ENCODE measurements at regions not wholly inside any gene's neighbourhood (a gene's known extent, or its start where the extent isn't known, plus 50 kb on each side); places are given as distances from the start of the nearest gene placed in this dataset.
A peak's percentile ranks its signal among the peaks of the same experiment; 100 is the strongest.

- no peak for DNase-seq (ENCODE audit: low read depth, low spot score)
- Histone ChIP-seq H3K4me3 (replicated peaks in 1 of 2; ENCODE audit: low read depth in 1 of 2, low read length in 2 of 2) (no peak overlapping the region), H2AFZ (ENCODE audit: low read depth, low read length, poor library complexity, severe bottlenecking) (no peak overlapping the region), H3K9ac (ENCODE audit: low read length) (no peak overlapping the region), H3K9me3 (ENCODE audit: control insufficient read depth in 1 of 2, insufficient read depth in 1 of 2, low read depth in 1 of 2, low read length in 2 of 2) (no peaks in the 10 kb centered on the region), H3K4me2 (ENCODE audit: low read length) (no peak overlapping the region), H3K36me3 (ENCODE audit: control insufficient read depth in 1 of 2, insufficient read depth in 2 of 2, low read length in 2 of 2) (no peaks in the 10 kb centered on the region), H3K4me1 (ENCODE audit: control insufficient read depth in 1 of 2, insufficient read depth in 2 of 2, low read length in 2 of 2) (peaks cover 0 to under 1% of the 10 kb centered on the region in 2 experiments; a peak in 1 of 4 replicates), H3K9me2 (ENCODE audit: insufficient read depth) (no peaks in the 10 kb centered on the region), H4K20me1 (ENCODE audit: insufficient read depth) (no peaks in the 10 kb centered on the region), H3K79me2 (ENCODE audit: insufficient read depth, low read length) (no peaks in the 10 kb centered on the region), H3K27me3 (ENCODE audit: insufficient read depth, low read length) (peaks cover 24% of the 10 kb centered on the region), H3K27ac (ENCODE audit: low read depth, low read length) (no peak overlapping the region)
- ChIA-PET POLR2A (no interaction called here), RAD21 (ENCODE audit: low non-redundant PET in 1 of 2, low total read pairs in 2 of 2, uncharacterized antibody in 2 of 2, unreplicated experiment in 2 of 2) (interaction anchor here in 1 of 2 experiments (1.9 kb wide), 1 partner anchor 228 kb away, joined by 4 read pairs; no protein-coding TSS in a partner anchor), CTCF (interaction anchor here (0.8 to 2.7 kb wide), 8 partner anchors 10 to 468 kb away, joined by 3 to 15 read pairs (median 4); no protein-coding TSS in a partner anchor)
- BruUV-seq (replicated peaks): no TSS peak
- ATAC-seq: peak; percentile 58
- intact Hi-C loops (cut with micrococcal nuclease): no loop called here
- TF ChIP-seq EZH2phosphoT487 (IDR thresholded peaks at IDR 0.05; ENCODE audit: borderline replicate concordance) (no peak), ELF1 (IDR thresholded peaks at IDR 0.05; ENCODE audit: borderline replicate concordance, low read depth) (no peak), CEBPB (IDR thresholded peaks at IDR 0.05; ENCODE audit: low read depth) (no peak), EGR1 (IDR thresholded peaks at IDR 0.05; ENCODE audit: low read depth) (no peak), CTCF (IDR thresholded peaks at IDR 0.05 in 2 of 3, conservative IDR thresholded peaks at IDR 0.05 in 1 of 3; ENCODE audit: borderline replicate concordance in 1 of 3, insufficient read depth in 1 of 3, low read depth in 2 of 3, low read length in 2 of 3) (peak; percentile 22 to 65 (median 64); a peak in 5 of 6 replicates), YY1 (IDR thresholded peaks at IDR 0.05; ENCODE audit: extremely low read depth, insufficient replicate concordance, low read depth, low read length) (no peak), ZNF274 (IDR thresholded peaks at IDR 0.05; ENCODE audit: low read depth, low read length) (no peak), ATF3 (IDR thresholded peaks at IDR 0.05) (no peak), MAX (IDR thresholded peaks at IDR 0.05) (no peak), ZBTB33 (IDR thresholded peaks at IDR 0.05; ENCODE audit: extremely low read depth, insufficient replicate concordance, low read length) (no peak), FOSL1 (IDR thresholded peaks at IDR 0.05; ENCODE audit: low read depth) (no peak), RAD21 (IDR thresholded peaks at IDR 0.05; ENCODE audit: low read depth) (peak; percentile 28), POLR2AphosphoS5 (IDR thresholded peaks at IDR 0.05; ENCODE audit: low read depth, low read length) (no peak), SIN3A (IDR thresholded peaks at IDR 0.05; ENCODE audit: low read depth) (no peak), CBX3 (IDR thresholded peaks at IDR 0.05; ENCODE audit: low read depth) (no peak)
Measured at GRCh38 chr16:86048882-86049585, 150.1 kb downstream of the IRF8 start.
